HG03442 (cell line): ENCODE measurements at regions not wholly inside any gene's neighbourhood (a gene's known extent, or its start where the extent isn't known, plus 50 kb on each side); places are given as distances from the start of the nearest gene placed in this dataset.
"Not testable (repeated sequence)": the region's sequence is repeated elsewhere in the genome, so short reads cannot be mapped to it uniquely, and the experiment has no call there.

ENCODE experiments used
- ATAC-seq: cut with Tn5 transposase; IDR thresholded peaks from one replicate; pipeline ENCODE4 v1.9.1; 2021; ENCODE audit warnings: mild to moderate bottlenecking, moderate library complexity; ENCODE audit not compliant: unreplicated experiment

DNA sequence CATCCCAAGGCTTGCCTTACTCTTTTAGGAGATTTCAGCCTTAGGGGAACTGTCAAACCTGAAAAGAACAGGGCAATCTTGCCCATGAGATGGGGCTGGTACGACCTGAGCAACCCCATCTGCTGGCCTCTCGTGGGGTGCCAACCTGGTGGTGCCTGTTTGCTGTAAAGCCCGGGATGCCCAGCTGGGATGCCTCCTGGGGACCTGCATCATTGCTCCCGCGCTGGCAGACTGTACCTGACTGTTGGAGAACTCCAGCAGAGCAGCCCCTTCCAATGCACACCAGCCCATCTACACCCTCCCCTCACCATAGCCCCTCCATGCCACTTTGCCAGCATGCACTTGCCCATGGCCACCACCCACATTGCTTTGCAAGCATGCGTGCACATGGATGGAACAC is 335.7 kb downstream of the RPS29 start:
- no peak for ATAC-seq

DNA sequence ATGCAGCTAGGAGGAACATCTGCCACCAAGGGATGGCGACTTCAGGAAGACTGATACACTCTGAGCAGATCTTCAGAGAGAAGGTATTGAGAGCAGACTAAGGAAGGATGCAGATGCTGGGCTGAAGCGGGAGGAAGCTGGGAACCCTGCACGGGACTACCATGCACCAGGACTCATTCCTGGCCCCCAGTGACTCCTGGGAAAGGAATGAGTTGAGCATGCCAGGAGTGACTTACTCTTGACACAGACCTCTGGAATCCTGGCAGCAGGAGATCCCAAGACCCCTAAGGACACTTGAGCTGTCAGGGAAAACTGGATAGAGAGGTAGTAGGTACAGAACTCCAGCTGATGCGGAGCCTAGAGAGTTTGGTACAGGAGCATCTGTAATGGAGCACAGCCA is 336.1 kb downstream of the RPS29 start:
- no peak for ATAC-seq

DNA sequence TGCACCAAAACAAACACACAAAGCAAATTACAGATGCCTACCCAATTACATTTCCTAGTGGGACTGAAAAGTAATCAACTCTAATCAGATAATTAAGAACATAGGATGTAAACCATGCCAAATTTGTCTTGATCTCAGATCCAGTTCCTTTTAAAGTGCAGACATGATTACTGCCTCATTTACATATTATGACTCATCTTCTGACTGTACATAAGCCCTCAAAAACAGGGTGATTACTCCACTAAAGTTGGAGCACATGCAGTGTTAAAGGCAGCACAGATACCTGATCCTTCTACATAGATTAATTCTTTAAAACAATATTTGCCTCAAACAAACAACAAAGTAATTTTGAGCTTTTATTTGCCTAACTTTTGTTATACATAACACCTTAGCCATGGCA is 337.2 kb downstream of the RPS29 start:
- ATAC-seq: peak; percentile 72

DNA sequence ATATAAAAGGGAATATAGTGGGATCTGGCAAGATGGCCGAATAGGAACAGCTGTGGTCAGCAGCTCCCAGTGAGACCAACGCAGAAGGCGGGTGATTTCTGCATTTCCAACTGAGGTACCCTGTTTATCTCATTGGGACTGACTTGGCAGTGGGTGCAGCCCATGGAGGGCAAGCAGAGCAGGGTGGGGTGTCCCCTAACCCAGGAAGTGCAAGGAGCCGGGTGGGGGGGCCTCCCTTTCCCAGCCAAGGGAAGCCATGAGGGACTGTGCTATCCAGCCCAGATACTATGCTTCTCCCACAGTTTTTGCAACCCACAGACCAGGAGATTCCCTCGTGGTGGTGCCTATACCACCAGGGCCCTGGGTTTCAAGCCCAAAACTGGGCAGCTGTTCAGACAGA is 342.4 kb downstream of the RPS29 start:
- ATAC-seq: not testable (repeated sequence)

DNA sequence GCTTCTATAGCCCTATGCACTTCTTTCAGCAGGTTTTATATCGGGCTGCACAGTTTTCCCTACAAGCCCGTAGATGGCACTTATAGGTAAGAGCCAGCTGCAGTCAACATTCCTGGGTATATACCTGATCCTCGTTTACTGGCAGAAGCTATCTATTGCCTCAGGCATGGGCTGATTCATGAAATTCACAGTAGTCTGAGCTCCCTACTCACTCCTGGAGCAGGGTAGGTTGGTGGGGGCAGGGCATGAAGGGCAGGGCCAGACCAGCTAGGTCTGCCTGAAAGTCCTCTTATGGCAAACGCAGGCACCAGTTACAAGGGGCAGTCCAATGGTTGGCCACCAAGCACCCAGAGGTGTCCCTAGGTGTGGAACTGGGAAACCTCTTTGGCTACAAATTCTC is 345.8 kb downstream of the RPS29 start:
- ATAC-seq: no peak

DNA sequence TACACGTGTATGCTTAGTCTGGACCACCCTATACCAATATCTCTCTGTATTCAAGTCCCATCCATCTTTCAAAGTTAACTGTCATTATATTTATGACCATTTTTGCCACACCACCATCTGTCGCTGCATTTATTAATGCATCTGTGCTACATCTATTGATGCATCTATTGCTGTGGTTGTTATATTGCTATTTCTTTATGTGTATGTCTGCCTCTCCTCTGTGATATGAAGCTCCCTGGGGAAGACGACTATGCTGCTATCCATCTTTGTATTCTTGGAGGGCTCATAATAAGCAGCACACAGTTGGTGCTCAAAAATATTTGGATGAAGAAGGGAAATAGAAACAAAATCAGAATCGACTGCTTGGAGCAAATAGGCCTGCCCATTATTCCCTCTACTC is 357.6 kb downstream of the RPS29 start:
- ATAC-seq: no peak

DNA sequence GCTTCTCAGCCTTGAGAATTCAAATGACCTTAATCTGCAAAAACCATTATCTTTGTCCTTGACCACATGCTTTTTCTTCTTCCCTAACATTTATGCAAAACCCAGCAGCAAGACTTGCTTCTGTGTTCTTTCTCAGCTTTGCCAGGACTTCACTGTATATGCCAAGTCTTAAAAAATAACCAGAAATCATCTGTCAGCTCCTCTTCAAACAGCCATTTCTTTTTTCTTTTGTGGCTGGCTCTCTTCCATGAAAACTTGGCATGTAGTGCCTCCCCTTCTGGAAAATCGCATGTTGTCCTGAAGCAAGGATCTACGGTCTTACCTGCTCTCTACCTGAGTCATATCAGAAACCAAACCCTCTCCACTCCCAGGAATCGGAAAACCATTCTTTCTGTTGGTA is 364.9 kb downstream of the RPS29 start:
- no peak for ATAC-seq

DNA sequence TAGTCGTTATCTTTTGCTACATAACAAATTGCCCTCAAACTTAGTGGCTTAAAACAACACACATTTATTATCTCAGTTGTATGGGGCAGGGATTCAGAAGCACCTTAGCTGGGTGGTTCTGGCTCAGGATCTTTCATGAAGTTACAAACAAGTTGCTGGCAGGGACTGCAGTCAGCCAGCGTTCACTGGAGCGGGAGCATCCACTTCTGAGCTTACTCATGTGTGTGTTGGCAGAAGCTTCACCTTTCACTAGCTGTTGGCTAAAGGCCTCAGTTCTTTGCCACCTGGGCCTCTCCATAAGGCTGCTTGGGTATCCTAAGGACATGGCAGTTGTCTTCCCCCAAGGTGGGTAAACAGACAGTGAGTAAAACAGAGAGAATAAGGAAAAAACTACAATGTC is 365.7 kb downstream of the RPS29 start:
- no peak for ATAC-seq

DNA sequence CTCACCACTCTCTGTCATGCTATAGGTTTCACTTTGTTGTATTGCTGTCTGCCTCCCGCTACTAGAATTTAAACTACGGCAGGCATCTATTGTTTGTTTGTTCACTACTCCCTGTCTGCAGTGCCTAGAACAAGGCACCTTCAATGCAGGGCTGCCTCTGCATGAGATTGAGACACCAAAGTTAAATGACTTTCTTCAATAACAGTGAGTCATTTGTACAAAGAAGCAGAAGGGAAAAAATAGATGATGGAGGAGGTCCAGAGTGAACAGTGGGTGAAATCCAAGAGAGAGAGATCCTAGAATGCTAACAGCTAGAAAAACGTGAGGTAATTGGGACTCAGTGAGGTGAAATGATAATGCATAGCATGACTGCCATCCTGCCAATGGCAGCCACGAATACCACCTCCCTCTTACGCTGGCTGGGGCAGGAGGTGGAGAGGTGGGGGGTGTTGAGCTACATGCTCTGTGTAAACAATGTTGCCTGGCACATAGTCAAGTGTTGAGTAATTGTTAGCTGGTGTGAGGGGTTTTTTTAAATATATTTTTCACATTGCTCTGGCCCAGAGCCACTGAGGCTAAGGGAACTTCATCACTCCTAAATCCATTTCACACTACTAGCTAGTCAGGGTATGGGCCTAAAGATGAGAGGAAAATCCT is 367.6 kb downstream of the RPS29 start:
- ATAC-seq: no peak

DNA sequence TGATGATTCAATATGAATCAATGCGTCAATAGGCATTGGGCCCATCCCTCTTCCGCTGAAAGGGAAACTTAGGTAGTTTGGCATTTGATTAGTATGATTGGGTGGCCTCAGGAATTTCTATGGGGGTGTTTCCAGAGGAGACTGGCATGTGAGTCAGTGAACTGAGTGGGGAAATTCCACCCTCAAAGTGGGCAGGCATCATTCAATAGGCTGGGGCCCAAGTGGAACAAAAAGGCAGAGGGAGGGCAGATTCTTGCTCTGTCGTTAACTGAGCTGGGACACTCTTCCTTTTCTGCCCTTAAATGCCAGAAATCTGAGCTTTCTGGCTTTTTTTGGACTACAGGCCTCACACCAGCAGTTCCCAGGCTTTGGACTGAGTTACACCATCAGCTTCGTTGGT is 373.5 kb downstream of the RPS29 start:
- no peak for ATAC-seq

DNA sequence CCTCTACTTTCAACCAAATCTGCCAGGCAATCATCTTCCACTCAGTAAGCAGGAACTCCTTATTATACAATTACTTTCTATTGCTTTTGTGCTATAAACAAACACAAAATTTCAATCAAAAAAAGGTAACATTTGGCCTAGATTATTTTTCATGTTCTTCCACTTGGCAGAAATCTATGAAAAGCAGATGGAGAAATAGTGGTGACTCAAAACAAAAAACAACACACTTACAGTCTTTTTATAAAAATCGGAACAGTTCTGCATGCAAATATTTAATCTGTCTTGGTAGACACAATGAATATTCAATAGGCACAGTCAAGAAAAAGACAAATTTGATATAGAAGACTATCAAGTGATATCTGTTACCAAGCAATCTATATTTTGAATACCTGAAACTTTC is 376.8 kb downstream of the RPS29 start:
- ATAC-seq: no peak

DNA sequence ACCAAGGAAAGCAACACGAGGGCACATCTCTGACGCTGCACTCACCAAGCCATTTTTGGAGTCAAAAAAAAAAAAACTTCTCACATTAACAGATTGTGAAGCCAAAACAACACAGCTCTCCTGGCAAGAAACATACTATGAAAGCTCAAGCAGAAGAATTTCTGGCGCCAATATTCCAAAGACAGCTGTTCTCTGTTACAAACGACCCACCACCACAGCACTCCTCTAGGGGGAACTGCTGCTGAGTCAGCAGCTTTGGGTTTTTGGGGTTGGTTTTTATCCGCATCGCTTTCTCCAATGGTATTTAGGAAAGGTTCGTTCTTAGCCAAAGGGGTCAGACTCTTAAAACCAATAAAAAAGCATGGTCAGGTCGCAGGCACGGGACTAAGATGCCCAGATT is 379.4 kb downstream of the RPS29 start:
- no peak for ATAC-seq

DNA sequence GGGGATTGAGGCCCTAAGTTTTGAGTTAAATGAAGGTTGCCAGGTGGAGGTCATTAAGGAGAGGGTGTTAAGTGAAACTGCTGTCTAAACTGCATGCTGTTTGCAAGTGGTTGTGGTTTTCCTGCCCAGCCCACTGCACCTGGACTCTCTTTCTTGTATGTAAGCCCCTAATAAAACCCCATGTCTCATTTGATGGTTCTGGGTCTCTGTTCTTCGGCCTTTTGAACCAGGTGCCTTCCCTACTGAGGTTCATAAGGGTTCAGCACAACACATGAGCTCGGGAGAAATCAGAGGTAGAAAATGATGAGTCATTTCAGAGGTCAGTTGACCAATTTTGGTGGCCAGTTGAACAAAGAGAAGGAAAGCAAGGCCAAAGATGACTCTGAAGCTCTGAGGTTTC is 382.5 kb downstream of the RPS29 start:
- ATAC-seq: no peak

DNA sequence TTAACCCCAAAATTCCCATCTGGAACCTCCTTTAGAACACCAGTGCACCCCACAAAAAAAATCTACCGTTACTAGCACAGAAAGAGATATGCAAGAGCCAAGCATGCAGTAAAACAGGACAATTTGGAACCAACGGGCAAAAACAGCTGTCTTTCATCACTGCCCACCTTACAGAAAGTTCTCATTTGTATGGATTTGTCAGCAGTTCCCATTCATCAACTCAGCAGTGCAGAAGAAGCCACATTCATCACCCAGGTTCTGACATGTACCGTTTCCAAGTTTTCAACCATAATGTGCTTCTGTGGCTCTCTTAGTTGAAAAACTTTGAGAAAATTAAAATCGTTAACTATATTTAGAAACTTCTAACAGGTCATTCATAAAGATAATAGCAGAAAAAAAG is 387.0 kb downstream of the RPS29 start:
- no peak for ATAC-seq

DNA sequence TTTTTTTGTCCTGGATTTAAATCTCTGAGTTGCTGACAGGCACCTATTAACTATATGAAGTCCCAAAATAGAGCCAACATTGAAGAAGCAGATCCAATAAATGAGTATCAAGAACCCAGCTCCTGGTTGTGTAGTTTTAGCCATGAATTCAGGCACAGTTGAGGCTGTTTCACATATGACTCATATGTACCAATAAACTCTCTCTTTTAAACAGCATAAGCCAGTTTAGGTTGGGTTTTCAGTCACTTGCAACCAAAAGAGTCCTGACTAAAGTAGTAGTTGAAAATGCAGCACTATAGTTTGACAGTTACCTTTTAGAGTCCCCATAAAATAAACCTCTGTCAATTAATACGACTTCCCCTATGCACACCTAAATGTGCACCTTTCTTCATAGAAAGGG is 389.9 kb downstream of the RPS29 start:
- no peak for ATAC-seq

DNA sequence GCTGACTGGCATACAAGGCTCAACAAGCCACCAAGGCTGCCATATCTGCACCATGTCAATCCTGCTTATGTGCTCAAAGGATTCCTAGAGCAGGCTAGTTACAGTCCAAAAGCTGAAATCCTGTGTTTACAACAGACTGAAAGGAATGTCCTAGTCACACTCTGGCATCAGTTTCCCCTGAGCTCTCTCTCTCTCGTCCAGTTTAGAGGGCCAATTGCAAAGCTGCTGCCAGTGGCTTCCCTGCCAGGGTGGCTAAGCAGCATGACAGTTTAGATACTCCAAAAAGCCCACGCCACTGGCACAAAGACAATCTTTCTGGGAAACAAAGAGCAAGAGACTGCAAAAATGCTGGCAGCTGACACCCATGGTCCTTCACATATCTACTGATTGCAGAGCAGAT is 392.1 kb downstream of the RPS29 start:
- no peak for ATAC-seq

DNA sequence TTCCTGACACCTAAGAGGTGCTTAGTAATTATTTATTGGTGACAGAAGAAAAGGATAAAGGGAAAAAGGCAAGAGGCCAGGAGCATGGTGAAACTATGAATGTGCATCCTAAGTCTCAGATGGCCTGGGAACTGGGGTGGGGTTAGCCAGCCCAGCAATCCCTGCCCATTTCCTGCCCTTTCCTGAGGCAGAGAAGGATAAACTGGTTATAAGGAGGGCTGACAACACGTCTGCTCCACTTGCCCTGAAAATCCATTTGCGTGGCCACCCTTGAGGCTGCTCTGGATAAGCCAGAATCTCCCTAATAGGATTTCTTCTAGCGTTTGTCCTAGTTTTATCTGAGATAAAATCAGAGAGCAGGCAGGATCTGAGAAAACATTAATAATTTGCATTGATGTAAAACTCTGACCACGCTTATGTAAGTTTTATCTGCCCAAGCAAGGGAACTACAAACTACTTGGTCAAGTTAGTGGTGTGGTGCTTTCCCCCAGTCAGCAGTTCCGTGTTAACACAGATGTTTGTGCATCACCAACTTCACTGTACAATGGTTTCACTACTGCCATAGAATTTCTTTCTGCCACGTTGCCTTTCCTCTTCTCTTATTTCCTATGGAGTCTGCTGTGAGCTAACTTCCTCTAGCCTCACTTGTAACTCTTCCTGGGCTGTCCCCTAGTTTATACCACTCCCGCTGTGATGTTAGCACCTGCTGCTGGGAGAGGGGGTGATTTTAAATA is 392.7 kb downstream of the RPS29 start:
- ATAC-seq: peak; percentile 98

DNA sequence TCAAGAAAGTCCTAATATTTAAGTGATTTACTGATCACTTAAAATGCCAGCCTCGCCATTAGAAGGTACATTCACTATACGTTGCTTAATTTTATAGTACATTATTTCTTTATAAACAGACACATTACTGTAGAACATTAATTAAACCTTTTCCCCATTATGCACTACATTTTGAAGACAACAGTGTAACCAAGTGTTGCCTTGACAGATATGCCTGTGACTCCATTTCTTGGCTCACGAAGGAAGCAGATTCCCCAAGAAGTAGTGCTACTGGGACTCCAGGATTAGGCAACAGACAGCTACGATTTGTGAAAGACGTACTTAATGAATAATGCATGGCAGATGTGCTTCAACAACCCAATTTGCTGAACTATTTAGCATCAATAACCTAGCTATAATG is 394.8 kb downstream of the RPS29 start:
- ATAC-seq: no peak

DNA sequence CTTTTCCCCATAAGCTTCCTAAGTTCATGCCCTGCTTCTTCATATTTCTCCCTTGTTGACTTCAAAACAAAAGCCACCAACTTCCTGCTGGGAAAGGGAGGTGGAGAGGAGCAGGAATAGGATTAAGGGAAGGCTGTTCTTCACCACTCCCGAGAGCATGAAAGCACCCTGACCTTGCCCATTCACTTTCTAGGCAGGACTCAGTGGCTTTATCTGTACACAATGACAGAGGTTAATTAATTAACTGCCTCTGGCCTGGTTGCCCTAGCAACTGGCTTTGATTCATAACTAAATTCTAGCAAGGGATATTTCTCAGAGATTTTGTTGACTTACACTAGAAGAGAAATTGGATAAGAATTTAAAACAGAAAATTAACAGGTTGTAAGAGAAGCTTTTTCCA is 396.8 kb downstream of the RPS29 start:
- no peak for ATAC-seq

DNA sequence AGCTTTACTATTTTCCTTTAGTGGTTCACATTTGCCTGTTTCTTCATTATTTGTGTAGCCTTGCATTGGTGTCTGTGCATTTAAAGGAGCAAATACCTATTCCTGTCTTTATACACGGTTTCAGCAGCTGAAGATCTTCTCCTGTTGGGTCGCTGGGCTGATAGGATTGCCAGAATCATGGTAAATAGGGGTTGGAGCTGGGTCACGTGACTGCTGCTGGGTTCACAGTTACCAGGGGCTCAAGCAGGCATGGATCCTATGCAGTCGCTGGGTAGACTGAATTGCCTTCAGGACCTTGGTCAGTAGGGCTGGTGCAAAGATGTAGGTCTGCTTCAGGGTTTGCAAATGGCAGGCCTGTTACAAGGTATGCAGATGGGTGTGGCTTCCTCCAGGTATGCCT is 398.4 kb downstream of the RPS29 start:
- ATAC-seq: no peak

DNA sequence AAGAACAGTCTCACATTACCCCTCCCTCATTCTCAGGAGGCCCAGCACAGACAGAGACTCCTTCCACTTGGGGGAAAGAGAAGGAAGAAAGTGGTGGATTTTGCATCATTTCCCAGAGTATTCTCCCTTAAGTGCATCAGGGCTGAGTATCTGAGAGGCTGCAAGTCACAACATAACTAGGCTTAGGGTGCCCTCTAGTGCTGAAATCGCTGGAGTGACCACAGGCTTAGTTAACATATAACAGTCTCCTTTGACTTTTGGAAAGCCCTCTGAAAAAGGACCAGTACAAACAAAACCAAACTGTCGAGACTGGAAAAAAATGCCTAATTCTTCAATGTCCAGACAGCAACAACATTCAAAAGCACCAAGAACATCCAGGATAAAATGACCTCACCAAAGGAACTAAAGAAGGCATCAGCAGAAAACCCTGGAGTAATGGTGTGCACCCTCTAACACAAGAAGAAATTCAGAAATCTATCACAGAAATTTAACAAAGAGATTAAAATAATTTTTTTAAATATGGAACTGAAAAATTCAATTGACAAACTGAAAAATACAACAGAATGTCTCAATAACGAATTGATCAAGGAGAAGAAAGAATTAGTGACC is 412.3 kb downstream of the RPS29 start:
- peak; percentile 100 for ATAC-seq

DNA sequence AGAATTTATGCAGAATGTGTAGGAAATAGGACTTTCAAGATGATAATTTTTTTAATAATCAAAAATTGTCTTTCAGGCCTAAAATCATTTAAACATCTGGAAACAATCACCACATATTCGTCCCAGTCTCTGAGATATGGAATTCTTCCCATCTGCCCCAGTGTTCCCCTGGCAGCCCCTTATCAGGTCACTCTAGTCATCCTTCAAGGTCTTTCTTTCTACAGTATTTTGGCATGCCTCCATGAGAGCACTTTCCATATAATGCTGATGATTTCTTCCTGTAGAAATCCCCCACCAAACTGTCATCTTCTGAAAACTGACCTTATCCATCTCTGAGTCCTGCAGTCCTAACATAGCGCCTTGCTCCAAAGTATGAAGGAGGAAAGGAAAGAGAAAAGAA is 422.1 kb downstream of the RPS29 start:
- ATAC-seq: no peak
